Astrocyte (in vitro differentiated cells and primary cell): ENCODE measurements at regions not wholly inside any gene's neighbourhood (a gene's known extent, or its start where the extent isn't known, plus 50 kb on each side); places are given as distances from the start of the nearest gene placed in this dataset.

Experiments
- DNase-seq: peaks from one replicate; pipeline ENCODE4 v3.0.0-alpha.2; 2010; ENCODE audit warnings: low read depth
- FAIRE-seq: peaks from 2 replicates; lab custom pipeline; 2011; peaks lifted over from hg19 to GRCh38; lab: Jason Lieb, UNC
- H2AFZ ChIP-seq: 2 replicates; pipeline ENCODE4 v1.6.0; 2012; ENCODE audit warnings: low read depth, low read length, inconsistent platforms
- H3K27ac ChIP-seq: 2 replicates; pipeline ENCODE4 v1.5.1; 2011; ENCODE audit warnings: low read depth, low read length, inconsistent platforms
- H3K27me3 ChIP-seq: 2 replicates; pipeline ENCODE4 v1.6.0; 2011; ENCODE audit warnings: low read length, inconsistent platforms; ENCODE audit not compliant: insufficient read depth
- H3K36me3 ChIP-seq: 2 replicates; pipeline ENCODE4 v1.5.1; 2011; ENCODE audit warnings: low read length, inconsistent platforms; ENCODE audit not compliant: insufficient read depth
- H3K4me1 ChIP-seq: 2 replicates; pipeline ENCODE4 v1.5.1; 2011; ENCODE audit warnings: low read length, inconsistent platforms; ENCODE audit not compliant: insufficient read depth
- H3K4me2 ChIP-seq: 2 replicates; pipeline ENCODE4 v1.6.0; 2012; ENCODE audit warnings: low read length, inconsistent platforms
- H3K4me3 ChIP-seq: 2 replicates; pipeline ENCODE4 v1.5.1; 2011; ENCODE audit warnings: low read depth, mild to moderate bottlenecking, low read length, inconsistent platforms; ENCODE audit not compliant: insufficient read depth
- H3K79me2 ChIP-seq: 2 replicates; pipeline ENCODE4 v1.6.0; 2012; ENCODE audit warnings: mild to moderate bottlenecking, low read length, inconsistent platforms; ENCODE audit not compliant: insufficient read depth
- H3K9ac ChIP-seq: 2 replicates; pipeline ENCODE4 v1.6.0; 2012; ENCODE audit warnings: mild to moderate bottlenecking, low read length, inconsistent platforms
- H3K9me3 ChIP-seq: 2 replicates; pipeline ENCODE4 v1.5.1; 2012; ENCODE audit warnings: low read depth, mild to moderate bottlenecking, low read length, inconsistent platforms; ENCODE audit not compliant: insufficient read depth
- H4K20me1 ChIP-seq: 2 replicates; pipeline ENCODE4 v1.6.0; 2012; ENCODE audit warnings: low read length, inconsistent platforms; ENCODE audit not compliant: insufficient read depth
- H3K27ac Mint-ChIP-seq: one replicate; pipeline ENCODE4 v1.8.0; 2021; ENCODE audit warnings: mild to moderate bottlenecking, mixed read lengths; ENCODE audit not compliant: unreplicated experiment
- H3K27me3 Mint-ChIP-seq: one replicate; pipeline ENCODE4 v1.8.0; 2021; ENCODE audit warnings: low read depth, mixed read lengths; ENCODE audit not compliant: unreplicated experiment
- H3K36me3 Mint-ChIP-seq: one replicate; pipeline ENCODE4 v1.8.0; 2021; ENCODE audit warnings: low read depth, mixed read lengths; ENCODE audit not compliant: unreplicated experiment
- H3K4me1 Mint-ChIP-seq: one replicate; pipeline ENCODE4 v1.8.0; 2021; ENCODE audit warnings: low read depth, mixed read lengths; ENCODE audit not compliant: unreplicated experiment
- H3K4me3 Mint-ChIP-seq: one replicate; pipeline ENCODE4 v1.8.0; 2021; ENCODE audit warnings: mild to moderate bottlenecking, moderate library complexity, mixed read lengths; ENCODE audit not compliant: unreplicated experiment
- H3K9me3 Mint-ChIP-seq: one replicate; pipeline ENCODE4 v1.8.0; 2021; ENCODE audit warnings: mild to moderate bottlenecking, mixed read lengths; ENCODE audit not compliant: unreplicated experiment
- CTCF ChIP-seq: IDR thresholded peaks from 2 replicates; pipeline ENCODE4 v1.5.1; 2011; ENCODE audit warnings: low read depth, mild to moderate bottlenecking, inconsistent platforms, low read length, moderate library complexity; ENCODE audit not compliant: insufficient read depth
- EZH2 ChIP-seq: IDR thresholded peaks from 2 replicates; pipeline ENCODE4 v1.6.1; 2012; ENCODE audit warnings: mild to moderate bottlenecking, low read length, inconsistent platforms; ENCODE audit not compliant: insufficient read depth

GRCh38 chr7:12921751-12922345 lies 234.4 kb downstream of the ARL4A start:
- H3K4me1 ChIP-seq: no peaks in the 10 kb centered on the region
- H4K20me1 ChIP-seq: no peaks in the 10 kb centered on the region
- no peak overlapping the region for H2AFZ ChIP-seq
- Mint-ChIP-seq H3K27ac (no peak overlapping the region), H3K9me3 (no peaks in the 10 kb centered on the region), H3K4me1 (peaks cover 7% of the 10 kb centered on the region), H3K27me3 (no peaks in the 10 kb centered on the region), H3K36me3 (no peaks in the 10 kb centered on the region), H3K4me3 (no peak overlapping the region)
- TF ChIP-seq EZH2 (no peak), CTCF (no peak)
- no peak for FAIRE-seq
- H3K4me3 ChIP-seq: no peak overlapping the region
- no peaks in the 10 kb centered on the region for H3K79me2 ChIP-seq
- no peaks in the 10 kb centered on the region for H3K27me3 ChIP-seq
- H3K36me3 ChIP-seq: no peaks in the 10 kb centered on the region
- H3K9me3 ChIP-seq: no peaks in the 10 kb centered on the region
- no peak overlapping the region for H3K9ac ChIP-seq
- no peak overlapping the region for H3K27ac ChIP-seq
- DNase-seq: no peak
- no peak overlapping the region for H3K4me2 ChIP-seq

GRCh38 chr7:12923971-12924370 lies 236.5 kb downstream of the ARL4A start:
- no peak overlapping the region for H2AFZ ChIP-seq
- Mint-ChIP-seq H3K36me3 (no peaks in the 10 kb centered on the region), H3K27ac (no peak overlapping the region), H3K4me3 (no peak overlapping the region), H3K9me3 (no peaks in the 10 kb centered on the region), H3K27me3 (no peaks in the 10 kb centered on the region), H3K4me1 (peaks cover 9% of the 10 kb centered on the region)
- H3K9me3 ChIP-seq: no peaks in the 10 kb centered on the region
- H3K4me2 ChIP-seq: no peak overlapping the region
- no peak overlapping the region for H3K4me3 ChIP-seq
- no peaks in the 10 kb centered on the region for H4K20me1 ChIP-seq
- H3K27ac ChIP-seq: no peak overlapping the region
- DNase-seq: peak; percentile 25
- TF ChIP-seq EZH2 (no peak), CTCF (no peak)
- no peaks in the 10 kb centered on the region for H3K36me3 ChIP-seq
- H3K79me2 ChIP-seq: no peaks in the 10 kb centered on the region
- H3K27me3 ChIP-seq: no peaks in the 10 kb centered on the region
- no peak for FAIRE-seq
- H3K9ac ChIP-seq: no peak overlapping the region
- no peaks in the 10 kb centered on the region for H3K4me1 ChIP-seq

GRCh38 chr7:12926206-12926605 lies 238.8 kb downstream of the ARL4A start:
- H3K27ac ChIP-seq: no peak overlapping the region
- H3K9me3 ChIP-seq: no peaks in the 10 kb centered on the region
- H2AFZ ChIP-seq: no peak overlapping the region
- no peak for TF ChIP-seq CTCF
- TF ChIP-seq EZH2: no peak
- Mint-ChIP-seq H3K4me3 (no peak overlapping the region), H3K9me3 (no peaks in the 10 kb centered on the region), H3K36me3 (no peaks in the 10 kb centered on the region), H3K27me3 (no peaks in the 10 kb centered on the region), H3K27ac (no peak overlapping the region), H3K4me1 (peaks cover 20% of the 10 kb centered on the region)
- FAIRE-seq (no peak), DNase-seq (no peak)
- H3K79me2 ChIP-seq: no peaks in the 10 kb centered on the region
- H3K36me3 ChIP-seq: no peaks in the 10 kb centered on the region
- no peak overlapping the region for H3K4me3 ChIP-seq
- no peaks in the 10 kb centered on the region for H3K4me1 ChIP-seq
- no peak overlapping the region for H3K4me2 ChIP-seq
- H4K20me1 ChIP-seq: no peaks in the 10 kb centered on the region
- H3K9ac ChIP-seq: no peak overlapping the region
- H3K27me3 ChIP-seq: no peaks in the 10 kb centered on the region
